Esophagus (tissue), 2 donors: ENCODE measurements at regions not wholly inside any gene's neighbourhood (a gene's known extent, or its start where the extent isn't known, plus 50 kb on each side); places are given as distances from the start of the nearest gene placed in this dataset.
"Not testable (repeated sequence)": the region's sequence is repeated elsewhere in the genome, so short reads cannot be mapped to it uniquely, and the experiment has no call there.

ENCODE experiments used
- H3K27ac ChIP-seq, 2 donors: one replicate each; pipeline ENCODE4 v1.5.1; 2013; ENCODE audit warnings: low read depth in 2 of 2, mild to moderate bottlenecking in 2 of 2, inconsistent platforms in 1 of 2, low read length in 1 of 2, moderate library complexity in 1 of 2
- H3K27me3 ChIP-seq, 2 donors: one replicate each; pipeline ENCODE4 v1.6.1; 2013; ENCODE audit warnings: low read length in 2 of 2, control low read depth in 1 of 2, mild to moderate bottlenecking in 1 of 2; ENCODE audit not compliant: insufficient read depth in 2 of 2, control insufficient read depth in 1 of 2
- H3K36me3 ChIP-seq, 2 donors: one replicate each; pipeline ENCODE4 v1.6.1; 2013; ENCODE audit warnings: low read length in 1 of 2; ENCODE audit not compliant: control insufficient read depth in 2 of 2, insufficient read depth in 2 of 2
- H3K4me1 ChIP-seq, 2 donors: one replicate each; pipeline ENCODE4 v1.6.1; 2013; ENCODE audit warnings: low read length in 1 of 2; ENCODE audit not compliant: control insufficient read depth in 2 of 2, insufficient read depth in 2 of 2
- H3K4me3 ChIP-seq, 2 donors: one replicate each; pipeline ENCODE4 v1.5.1; 2013; ENCODE audit warnings: low read length in 2 of 2, mild to moderate bottlenecking in 2 of 2, low read depth in 1 of 2, moderate library complexity in 1 of 2
- H3K9me3 ChIP-seq, 2 donors: one replicate each; pipeline ENCODE4 v1.6.1; 2013; ENCODE audit warnings: mild to moderate bottlenecking in 2 of 2, low read depth in 1 of 2, low read length in 1 of 2, moderate library complexity in 1 of 2; ENCODE audit not compliant: control insufficient read depth in 2 of 2, insufficient read depth in 1 of 2
- WGBS, 2 donors: extraction: QIAGEN DNeasy Blood & Tissue Kit; methylation state at CpG; one replicate each; pipeline ENCODE4 v1.1.7; 2013; 5-methylcytosine and 5-hydroxymethylcytosine counted together
- donor health status: healthy with polysubstance abuse.
- donor health status: Bipolar disorder and iron deficiency.

DNA sequence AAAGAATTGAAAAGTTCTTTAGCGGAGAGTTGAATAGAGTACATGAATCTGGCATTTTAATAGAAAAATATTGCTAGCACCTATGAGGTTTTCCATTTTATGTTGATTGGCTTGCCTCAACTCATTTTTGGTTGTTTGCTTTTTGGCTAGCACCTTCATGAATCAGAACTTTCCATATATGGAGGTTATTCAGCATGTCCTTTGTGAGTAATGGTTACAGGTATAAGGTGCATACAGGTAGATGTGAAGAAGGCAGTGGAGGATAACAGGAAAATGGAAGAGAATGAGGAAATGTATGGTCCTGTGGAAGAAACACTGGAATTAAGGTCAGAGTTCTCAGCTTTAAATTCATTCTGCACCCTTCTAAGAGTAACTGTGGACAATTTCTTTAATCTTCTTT, 98.1 kb upstream of the GBE1 start:
- Histone ChIP-seq H3K27me3 (no peaks in the 10 kb centered on the region), H3K27ac (no peak overlapping the region), H3K4me1 (no peaks in the 10 kb centered on the region), H3K9me3 (no peaks in the 10 kb centered on the region), H3K4me3 (no peak overlapping the region), H3K36me3 (no peaks in the 10 kb centered on the region)
- 96 to 97% methylated on average over 1 of the region's 1 CpG for WGBS, 2 donors

- Histone ChIP-seq H3K36me3 (no peaks in the 10 kb centered on the region), H3K27me3 (no peaks in the 10 kb centered on the region), H3K4me3 (no peak overlapping the region), H3K9me3 (no peaks in the 10 kb centered on the region), H3K27ac (no peak overlapping the region), H3K4me1 (no peaks in the 10 kb centered on the region)
- 65 to 74% methylated on average over 3 of the region's 3 CpGs for WGBS, 2 donors
Measured at GRCh38 chr3:81853431-81853830, 92.0 kb upstream of the GBE1 start.

DNA sequence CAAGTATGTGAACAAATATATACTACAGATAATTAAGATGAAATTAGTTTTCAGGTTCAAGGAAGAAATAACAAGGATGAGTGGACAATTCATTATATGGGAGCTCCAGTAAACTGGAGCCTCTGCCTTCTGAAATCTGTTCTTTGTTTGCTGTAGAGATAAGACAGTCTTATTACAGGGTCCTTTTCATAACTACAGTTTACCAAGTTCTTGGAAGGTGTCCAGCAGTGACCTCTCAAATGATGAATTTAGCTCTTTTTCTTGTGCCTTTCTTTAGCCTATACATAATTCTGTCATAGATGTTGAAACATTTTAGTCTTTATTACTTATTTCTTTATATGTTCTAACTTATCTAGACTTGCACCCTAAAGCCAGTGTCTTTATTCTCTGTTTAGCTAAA, 89.7 kb upstream of the GBE1 start:
- no peak overlapping the region for H3K27ac ChIP-seq
- H3K9me3 ChIP-seq = no peaks in the 10 kb centered on the region
- H3K4me3 ChIP-seq = no peak overlapping the region
- no peaks in the 10 kb centered on the region for H3K36me3 ChIP-seq
- H3K4me1 ChIP-seq = no peaks in the 10 kb centered on the region
- H3K27me3 ChIP-seq = no peaks in the 10 kb centered on the region

GRCh38 chr3:81846988-81847387, 85.5 kb upstream of the GBE1 start:
- no peak overlapping the region for H3K27ac ChIP-seq
- H3K4me1 ChIP-seq = no peaks in the 10 kb centered on the region
- no peaks in the 10 kb centered on the region for H3K27me3 ChIP-seq
- H3K9me3 ChIP-seq = no peaks in the 10 kb centered on the region
- WGBS, 2 donors = 48 to 52% methylated on average over 1 of the region's 1 CpG
- no peak overlapping the region for H3K4me3 ChIP-seq
- no peaks in the 10 kb centered on the region for H3K36me3 ChIP-seq

DNA sequence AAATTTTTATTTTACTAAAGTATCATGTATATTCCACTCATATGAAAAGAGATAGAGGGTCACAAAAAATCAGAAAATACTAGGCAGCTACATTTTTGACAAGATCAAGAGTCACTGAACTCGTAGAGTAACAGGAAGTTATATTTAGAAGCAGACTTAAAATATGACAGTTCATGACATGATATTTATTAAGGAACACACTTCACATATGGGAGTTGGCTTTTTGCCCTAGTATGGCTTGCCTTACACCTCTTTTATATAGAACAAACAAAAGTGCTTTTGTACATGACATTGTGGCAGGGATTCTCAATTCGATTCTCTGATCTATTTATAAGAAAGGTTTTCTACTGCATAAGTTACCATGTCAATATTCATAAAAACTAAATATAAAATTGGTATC, 80.1 kb upstream of the GBE1 start:
- no peaks in the 10 kb centered on the region for H3K4me1 ChIP-seq
- H3K27me3 ChIP-seq = no peaks in the 10 kb centered on the region
- WGBS, 2 donors = 9 to 18% methylated on average over 2 of the region's 2 CpGs
- no peak overlapping the region for H3K4me3 ChIP-seq
- no peaks in the 10 kb centered on the region for H3K9me3 ChIP-seq
- H3K36me3 ChIP-seq = no peaks in the 10 kb centered on the region
- no peak overlapping the region for H3K27ac ChIP-seq

DNA sequence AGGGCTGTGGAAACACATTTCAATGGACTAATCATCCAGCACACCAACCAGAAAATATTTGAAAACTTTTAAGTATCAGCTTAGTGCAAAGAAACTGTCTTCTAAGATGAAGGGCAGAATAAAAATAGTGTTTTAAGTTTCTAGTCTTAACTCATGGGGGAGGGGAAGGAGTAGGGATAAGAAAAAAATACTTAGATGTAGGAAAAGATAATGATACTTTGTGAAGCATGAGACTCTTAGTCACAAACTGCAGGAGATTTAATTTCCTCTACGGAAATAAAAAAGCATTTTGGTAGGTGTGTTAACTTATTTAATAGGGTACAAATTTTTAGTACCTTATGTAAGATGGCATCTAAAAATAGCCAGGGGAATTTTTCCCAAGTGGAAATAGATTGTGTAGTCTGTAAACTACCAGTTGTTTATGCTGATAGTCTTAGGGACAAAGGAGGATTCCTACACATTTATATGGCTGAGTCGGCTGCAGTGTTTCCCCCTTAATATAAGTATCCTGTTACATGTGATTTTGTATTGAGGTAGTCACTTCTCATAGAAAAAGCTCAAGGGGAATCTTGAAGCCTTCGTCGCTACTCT, 78.2 kb upstream of the GBE1 start:
- WGBS, 2 donors = 81 to 82% methylated on average over 4 of the region's 4 CpGs
- Histone ChIP-seq H3K9me3 (no peaks in the 10 kb centered on the region), H3K36me3 (no peaks in the 10 kb centered on the region), H3K27me3 (no peaks in the 10 kb centered on the region), H3K4me1 (no peaks in the 10 kb centered on the region), H3K27ac (no peak overlapping the region), H3K4me3 (no peak overlapping the region)

GRCh38 chr3:81838457-81838856, 77.0 kb upstream of the GBE1 start:
- H3K9me3 ChIP-seq = no peaks in the 10 kb centered on the region
- 77 to 79% methylated on average over 1 of the region's 1 CpG for WGBS, 2 donors
- H3K4me1 ChIP-seq = no peaks in the 10 kb centered on the region
- no peaks in the 10 kb centered on the region for H3K27me3 ChIP-seq
- H3K27ac ChIP-seq = no peak overlapping the region
- H3K36me3 ChIP-seq = no peaks in the 10 kb centered on the region
- H3K4me3 ChIP-seq = no peak overlapping the region

DNA sequence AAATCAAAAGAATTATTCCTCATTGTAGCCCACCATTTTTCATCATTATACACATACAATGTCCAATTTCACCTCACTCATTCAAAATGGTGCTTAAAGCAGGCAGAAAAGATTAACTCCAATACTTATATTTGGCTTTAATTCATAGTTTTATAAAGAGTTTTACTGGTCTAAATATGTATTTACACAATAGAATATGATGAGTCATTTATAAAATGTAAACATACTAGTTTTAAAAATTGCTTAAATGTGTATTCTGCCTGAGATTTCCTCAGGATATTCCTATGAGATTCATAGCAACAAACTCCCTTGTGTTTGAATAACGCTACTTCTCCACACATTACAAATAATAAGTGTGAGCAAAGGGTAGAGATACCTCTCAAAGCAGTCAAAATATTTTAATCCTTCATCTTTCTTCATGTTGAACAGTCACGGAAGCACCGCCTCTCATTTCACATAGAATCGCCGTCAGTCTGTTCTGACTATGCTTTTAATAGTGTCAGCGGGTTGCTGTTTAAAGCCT, 75.7 kb upstream of the GBE1 start:
- Histone ChIP-seq H3K4me1 (no peaks in the 10 kb centered on the region), H3K27ac (no peak overlapping the region), H3K27me3 (no peaks in the 10 kb centered on the region), H3K4me3 (no peak overlapping the region), H3K9me3 (no peaks in the 10 kb centered on the region), H3K36me3 (no peaks in the 10 kb centered on the region)
- 48 to 69% methylated on average over 6 of the region's 6 CpGs for WGBS, 2 donors

DNA sequence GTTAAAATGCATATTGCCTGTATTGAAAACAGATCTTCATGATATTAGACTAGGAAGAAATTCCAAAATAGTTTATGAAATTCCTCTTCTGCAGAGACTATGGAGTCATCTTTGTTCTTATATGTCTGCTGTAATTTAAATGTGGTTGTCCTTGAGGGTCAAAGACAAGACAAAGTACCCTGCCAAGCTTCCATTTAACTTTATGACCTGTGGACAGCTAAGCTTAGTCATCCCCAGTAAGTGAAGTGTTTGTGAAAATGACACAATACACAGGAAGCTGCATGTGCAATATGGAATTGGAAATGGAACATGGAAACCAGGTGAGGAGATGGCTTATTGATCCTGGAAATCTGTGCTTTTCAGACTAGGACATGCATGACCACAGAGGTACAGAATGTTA, 68.5 kb upstream of the GBE1 start:
- H3K27me3 ChIP-seq = no peaks in the 10 kb centered on the region
- no peaks in the 10 kb centered on the region for H3K4me1 ChIP-seq
- H3K4me3 ChIP-seq = no peak overlapping the region

GRCh38 chr3:81829272-81829671, 67.8 kb upstream of the GBE1 start:
- not testable (repeated sequence) for H3K36me3 ChIP-seq, H3K4me3 ChIP-seq, H3K27me3 ChIP-seq, H3K9me3 ChIP-seq, H3K4me1 ChIP-seq, H3K27ac ChIP-seq
- WGBS, 2 donors = 85 to 89% methylated on average over 5 of the region's 5 CpGs

More for the DNA sequence above, 68.5 kb upstream of the GBE1 start:
- Histone ChIP-seq H3K9me3 (no peaks in the 10 kb centered on the region), H3K27ac (no peak overlapping the region), H3K36me3 (no peaks in the 10 kb centered on the region)
